ENCODE measurements at regions not wholly inside any gene's neighbourhood (a gene's known extent, or its start where the extent isn't known, plus 50 kb on each side); places are given as distances from the start of the nearest gene placed in this dataset.

DNA sequence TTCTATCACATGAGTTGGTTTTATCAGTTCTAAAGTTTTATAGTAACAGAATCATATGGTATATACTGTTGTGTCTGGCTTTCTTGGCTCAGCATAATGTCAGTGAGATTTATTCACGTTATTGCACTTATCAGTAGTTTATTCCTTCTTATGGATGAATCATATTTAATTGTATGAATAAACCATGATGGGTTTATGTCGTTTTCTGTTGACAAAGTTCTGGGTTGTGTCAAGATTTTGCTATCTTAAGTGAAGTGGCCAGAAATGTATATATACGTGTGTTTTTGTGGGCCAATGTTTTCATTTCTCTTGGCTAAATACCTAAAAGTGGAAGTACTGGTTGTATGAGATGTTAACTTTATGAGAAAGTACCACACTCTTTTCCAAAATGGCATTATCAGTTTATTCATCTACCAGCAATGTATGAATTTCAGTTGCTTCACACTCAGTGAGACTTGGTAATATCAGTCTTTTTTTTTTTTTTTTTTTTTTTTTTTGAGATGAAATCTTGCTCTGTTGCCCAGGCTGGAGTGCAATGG lies 112.4 kb upstream of the DCBLD2 start:
- H3K79me1 ChIP-seq (ENCODE audit: low read depth, low read length): no peaks in the 10 kb centered on the region
- no peak overlapping the region for H3K27ac ChIP-seq (replicated peaks; ENCODE audit: low read length)
- H3K4me1 ChIP-seq (ENCODE audit: control insufficient read depth in 2 of 2, insufficient read depth in 1 of 2, low read depth in 1 of 2, low read length in 2 of 2): peaks cover 2 to 4% of the 10 kb centered on the region in 2 donors
- no CpG with 5 or more reads among the region's 3 CpGs for WGBS, 2 donors (ENCODE audit: extremely low coverage in 2 of 2, insufficient read length in 2 of 2, insufficient replicate concordance in 1 of 2)
- no peak overlapping the region for H3K23ac ChIP-seq (ENCODE audit: low read depth, low read length, poor library complexity)
- no peak overlapping the region for H2AK5ac ChIP-seq (ENCODE audit: low read depth, low read length)
- H3K14ac ChIP-seq (ENCODE audit: low read length): no peak overlapping the region
- no peak overlapping the region for H4K8ac ChIP-seq (ENCODE audit: low read depth, low read length)
- no peak overlapping the region for H4K91ac ChIP-seq (ENCODE audit: low read depth, low read length, poor library complexity)
- no peak overlapping the region for H3K4me2 ChIP-seq (ENCODE audit: insufficient read depth, low read length, poor library complexity, severe bottlenecking)
- no peak overlapping the region for H2BK120ac ChIP-seq (ENCODE audit: low read depth, low read length)
- H2BK12ac ChIP-seq (ENCODE audit: low read length): no peak overlapping the region
- no peaks in the 10 kb centered on the region for H3K9me3 ChIP-seq (replicated peaks in 1 of 2; ENCODE audit: control insufficient read depth in 2 of 2, insufficient read depth in 1 of 2, low read depth in 1 of 2, low read length in 2 of 2)
- H2AFZ ChIP-seq (ENCODE audit: low read length): no peak overlapping the region
- H3K9ac ChIP-seq (ENCODE audit: low read depth, low read length, poor library complexity): no peak overlapping the region
- H3K18ac ChIP-seq (ENCODE audit: low read length): no peak overlapping the region
- H3K27me3 ChIP-seq (ENCODE audit: control insufficient read depth in 3 of 3, insufficient read depth in 3 of 3, low read depth in 1 of 3, low read length in 3 of 3): no peaks in the 10 kb centered on the region
- H2BK15ac ChIP-seq (ENCODE audit: low read length): no peak overlapping the region
- DNase-seq (ENCODE audit: low spot score): no peak
- H3K36me3 ChIP-seq (replicated peaks in 1 of 2; ENCODE audit: control insufficient read depth in 2 of 2, insufficient read depth in 2 of 2, low read length in 2 of 2): no peaks in the 10 kb centered on the region
- no peak overlapping the region for H3K4me3 ChIP-seq (ENCODE audit: low read length in 2 of 2)
- H3K4ac ChIP-seq (ENCODE audit: low read length): no peak overlapping the region
- no peak overlapping the region for H2BK5ac ChIP-seq (ENCODE audit: low read length)

DNA sequence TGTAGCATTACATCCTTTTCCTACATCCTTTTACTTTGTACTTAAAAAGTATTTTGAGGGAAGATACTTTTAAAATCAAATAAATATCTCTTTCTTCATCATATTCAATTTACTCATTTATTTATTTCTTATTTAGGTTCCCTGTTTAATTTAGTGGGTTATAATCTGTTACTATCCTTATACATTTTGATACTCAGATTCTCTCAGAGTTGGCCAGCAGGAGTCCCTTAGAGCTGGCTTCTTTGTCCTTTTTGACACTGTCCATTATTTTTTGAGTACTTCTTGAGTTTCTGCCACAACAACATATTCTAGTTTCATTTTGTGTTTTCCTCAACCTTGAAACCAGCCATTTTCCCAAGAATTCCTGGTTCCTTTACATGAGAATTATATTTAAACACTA lies 111.6 kb upstream of the DCBLD2 start:
- H3K9me3 ChIP-seq (replicated peaks in 1 of 2; ENCODE audit: control insufficient read depth in 2 of 2, insufficient read depth in 1 of 2, low read depth in 1 of 2, low read length in 2 of 2): no peaks in the 10 kb centered on the region
- H2BK5ac ChIP-seq (ENCODE audit: low read length): no peak overlapping the region
- H3K4ac ChIP-seq (ENCODE audit: low read length): no peak overlapping the region
- H2AFZ ChIP-seq (ENCODE audit: low read length): no peak overlapping the region
- no peaks in the 10 kb centered on the region for H3K79me1 ChIP-seq (ENCODE audit: low read depth, low read length)
- no peak overlapping the region for H4K8ac ChIP-seq (ENCODE audit: low read depth, low read length)
- H3K23ac ChIP-seq (ENCODE audit: low read depth, low read length, poor library complexity): no peak overlapping the region
- no peak overlapping the region for H3K9ac ChIP-seq (ENCODE audit: low read depth, low read length, poor library complexity)
- H3K18ac ChIP-seq (ENCODE audit: low read length): no peak overlapping the region
- H4K91ac ChIP-seq (ENCODE audit: low read depth, low read length, poor library complexity): no peak overlapping the region
- H2BK15ac ChIP-seq (ENCODE audit: low read length): no peak overlapping the region
- H3K27me3 ChIP-seq (ENCODE audit: control insufficient read depth in 3 of 3, insufficient read depth in 3 of 3, low read depth in 1 of 3, low read length in 3 of 3): no peaks in the 10 kb centered on the region
- H3K14ac ChIP-seq (ENCODE audit: low read length): no peak overlapping the region
- peaks cover 2 to 4% of the 10 kb centered on the region in 2 donors for H3K4me1 ChIP-seq (ENCODE audit: control insufficient read depth in 2 of 2, insufficient read depth in 1 of 2, low read depth in 1 of 2, low read length in 2 of 2)
- no peak overlapping the region for H3K27ac ChIP-seq (replicated peaks; ENCODE audit: low read length)
- no peak overlapping the region for H2BK12ac ChIP-seq (ENCODE audit: low read length)
- no peaks in the 10 kb centered on the region for H3K36me3 ChIP-seq (replicated peaks in 1 of 2; ENCODE audit: control insufficient read depth in 2 of 2, insufficient read depth in 2 of 2, low read length in 2 of 2)
- no peak for DNase-seq (ENCODE audit: low spot score)
- no peak overlapping the region for H3K4me2 ChIP-seq (ENCODE audit: insufficient read depth, low read length, poor library complexity, severe bottlenecking)
- no peak overlapping the region for H2BK120ac ChIP-seq (ENCODE audit: low read depth, low read length)
- no peak overlapping the region for H2AK5ac ChIP-seq (ENCODE audit: low read depth, low read length)
- no peak overlapping the region for H3K4me3 ChIP-seq (ENCODE audit: low read length in 2 of 2)

DNA sequence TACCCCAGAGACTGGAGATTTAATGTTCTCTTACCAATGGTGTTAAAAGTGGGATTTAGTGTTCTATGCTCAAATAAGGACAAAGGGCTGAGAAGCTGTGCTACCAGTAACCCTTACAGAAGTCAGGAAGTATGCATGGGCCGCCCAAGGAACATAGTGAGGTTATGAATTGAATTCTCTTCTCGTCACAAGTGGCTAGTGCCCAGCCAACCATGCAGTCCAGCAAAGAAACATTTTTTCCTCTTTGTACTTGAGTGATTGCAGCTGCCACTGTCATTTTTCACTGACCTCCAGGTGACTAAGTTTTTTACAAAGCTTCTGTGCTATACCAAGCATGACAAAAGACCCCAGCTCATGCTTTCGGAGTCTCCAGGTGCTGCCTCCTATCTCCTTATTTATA lies 110.6 kb upstream of the DCBLD2 start:
- no peak overlapping the region for H3K27ac ChIP-seq (replicated peaks; ENCODE audit: low read length)

DNA sequence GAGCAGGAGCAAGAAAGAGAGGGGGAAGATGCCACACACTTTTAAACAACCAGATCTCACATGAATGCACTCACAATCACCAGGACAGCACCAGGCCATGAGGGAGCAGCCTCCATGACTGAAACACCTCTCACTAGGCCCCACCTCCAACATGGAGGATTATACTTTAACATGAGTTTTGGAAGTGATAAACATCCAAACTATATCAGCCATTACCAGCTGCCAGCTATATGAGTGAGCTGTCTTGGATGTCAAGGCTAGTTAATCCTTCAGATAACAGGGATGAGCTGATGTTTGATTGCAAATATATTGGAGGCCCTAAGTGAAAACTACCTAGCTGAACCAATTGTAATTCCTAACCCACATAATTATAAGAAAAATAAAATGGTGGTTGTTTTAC lies 108.4 kb upstream of the DCBLD2 start:
- H3K36me3 ChIP-seq (replicated peaks in 1 of 2; ENCODE audit: control insufficient read depth in 2 of 2, insufficient read depth in 2 of 2, low read length in 2 of 2): no peaks in the 10 kb centered on the region
- H3K4me1 ChIP-seq (ENCODE audit: control insufficient read depth in 2 of 2, insufficient read depth in 1 of 2, low read depth in 1 of 2, low read length in 2 of 2): peaks cover 2 to 4% of the 10 kb centered on the region in 2 donors

More for the DNA sequence above, 110.6 kb upstream of the DCBLD2 start:
- H3K4me1 ChIP-seq (ENCODE audit: control insufficient read depth in 2 of 2, insufficient read depth in 1 of 2, low read depth in 1 of 2, low read length in 2 of 2): peaks cover 2 to 4% of the 10 kb centered on the region in 2 donors
- no peak overlapping the region for H3K4me3 ChIP-seq (ENCODE audit: low read length in 2 of 2)
- no peak overlapping the region for H4K8ac ChIP-seq (ENCODE audit: low read depth, low read length)
- no peak overlapping the region for H3K14ac ChIP-seq (ENCODE audit: low read length)
- no peaks in the 10 kb centered on the region for H3K36me3 ChIP-seq (replicated peaks in 1 of 2; ENCODE audit: control insufficient read depth in 2 of 2, insufficient read depth in 2 of 2, low read length in 2 of 2)
- H2BK5ac ChIP-seq (ENCODE audit: low read length): no peak overlapping the region
- no peak overlapping the region for H2BK15ac ChIP-seq (ENCODE audit: low read length)
- no peak overlapping the region for H3K9ac ChIP-seq (ENCODE audit: low read depth, low read length, poor library complexity)
- no peak overlapping the region for H3K18ac ChIP-seq (ENCODE audit: low read length)
- no peaks in the 10 kb centered on the region for H3K79me1 ChIP-seq (ENCODE audit: low read depth, low read length)
- no CpG with 5 or more reads among the region's 3 CpGs for WGBS, 2 donors (ENCODE audit: extremely low coverage in 2 of 2, insufficient read length in 2 of 2, insufficient replicate concordance in 1 of 2)
- no peak overlapping the region for H3K4ac ChIP-seq (ENCODE audit: low read length)
- H2AK5ac ChIP-seq (ENCODE audit: low read depth, low read length): no peak overlapping the region
- H3K23ac ChIP-seq (ENCODE audit: low read depth, low read length, poor library complexity): no peak overlapping the region
- no peaks in the 10 kb centered on the region for H3K9me3 ChIP-seq (replicated peaks in 1 of 2; ENCODE audit: control insufficient read depth in 2 of 2, insufficient read depth in 1 of 2, low read depth in 1 of 2, low read length in 2 of 2)
- no peak overlapping the region for H2BK120ac ChIP-seq (ENCODE audit: low read depth, low read length)
- no peak overlapping the region for H2BK12ac ChIP-seq (ENCODE audit: low read length)
- H4K91ac ChIP-seq (ENCODE audit: low read depth, low read length, poor library complexity): no peak overlapping the region
- H3K4me2 ChIP-seq (ENCODE audit: insufficient read depth, low read length, poor library complexity, severe bottlenecking): no peak overlapping the region
- peak overlapping the region; percentile 26 for H2AFZ ChIP-seq (ENCODE audit: low read length)
- no peaks in the 10 kb centered on the region for H3K27me3 ChIP-seq (ENCODE audit: control insufficient read depth in 3 of 3, insufficient read depth in 3 of 3, low read depth in 1 of 3, low read length in 3 of 3)
- no peak for DNase-seq (ENCODE audit: low spot score)

More for the DNA sequence above, 108.4 kb upstream of the DCBLD2 start:
- Histone ChIP-seq H2AK5ac (ENCODE audit: low read depth, low read length) (no peak overlapping the region), H3K4me2 (ENCODE audit: insufficient read depth, low read length, poor library complexity, severe bottlenecking) (no peak overlapping the region), H2AFZ (ENCODE audit: low read length) (peak overlapping the region; percentile 46), H2BK12ac (ENCODE audit: low read length) (no peak overlapping the region), H3K14ac (ENCODE audit: low read length) (no peak overlapping the region), H3K4ac (ENCODE audit: low read length) (no peak overlapping the region), H2BK120ac (ENCODE audit: low read depth, low read length) (no peak overlapping the region), H3K18ac (ENCODE audit: low read length) (no peak overlapping the region), H4K91ac (ENCODE audit: low read depth, low read length, poor library complexity) (no peak overlapping the region), H3K4me3 (ENCODE audit: low read length in 2 of 2) (no peak overlapping the region), H2BK15ac (ENCODE audit: low read length) (no peak overlapping the region), H3K27me3 (ENCODE audit: control insufficient read depth in 3 of 3, insufficient read depth in 3 of 3, low read depth in 1 of 3, low read length in 3 of 3) (no peaks in the 10 kb centered on the region), H3K79me1 (ENCODE audit: low read depth, low read length) (no peaks in the 10 kb centered on the region), H3K23ac (ENCODE audit: low read depth, low read length, poor library complexity) (no peak overlapping the region), H3K27ac (replicated peaks; ENCODE audit: low read length) (no peak overlapping the region), H2BK5ac (ENCODE audit: low read length) (no peak overlapping the region), H3K9me3 (replicated peaks in 1 of 2; ENCODE audit: control insufficient read depth in 2 of 2, insufficient read depth in 1 of 2, low read depth in 1 of 2, low read length in 2 of 2) (no peaks in the 10 kb centered on the region), H3K9ac (ENCODE audit: low read depth, low read length, poor library complexity) (no peak overlapping the region), H4K8ac (ENCODE audit: low read depth, low read length) (no peak overlapping the region)
- no peak for DNase-seq (ENCODE audit: low spot score)
